ENCODE measurements at regions not wholly inside any gene's neighbourhood (a gene's known extent, or its start where the extent isn't known, plus 50 kb on each side); places are given as distances from the start of the nearest gene placed in this dataset.
"Not testable (repeated sequence)": the region's sequence is repeated elsewhere in the genome, so short reads cannot be mapped to it uniquely, and the experiment has no call there.

GRCh38 chrX:35439692-35440091 lies 358.4 kb upstream of the MAGEB16 start:
- WGBS, 3 donors = 79 to 98% (median 87%) methylated on average over 2 of the region's 2 CpGs
- Histone ChIP-seq H3K4me3 (no peak overlapping the region), H3K27ac (no peak overlapping the region), H3K27me3 (ENCODE audit: insufficient read depth in 3 of 3, low read length in 2 of 3) (no peaks in the 10 kb centered on the region), H3K4me1 (no peaks in the 10 kb centered on the region), H3K9me3 (no peaks in the 10 kb centered on the region), H3K36me3 (ENCODE audit: insufficient read depth in 1 of 2, low read depth in 1 of 2) (no peaks in the 10 kb centered on the region)
- ATAC-seq (no peak), DNase-seq (no peak)
- intact Hi-C loops (cut with DNase I) = no loop called here
- TF ChIP-seq CTCF (IDR thresholded peaks at IDR 0.05) = no peak

GRCh38 chrX:35442421-35442820 lies 355.7 kb upstream of the MAGEB16 start:
- no peaks in the 10 kb centered on the region for H3K27me3 ChIP-seq (ENCODE audit: insufficient read depth in 3 of 3, low read length in 2 of 3)
- no peak overlapping the region for H3K27ac ChIP-seq
- no peak overlapping the region for H3K4me3 ChIP-seq
- H3K9me3 ChIP-seq = no peaks in the 10 kb centered on the region
- intact Hi-C loops (cut with DNase I) = no loop called here
- no peaks in the 10 kb centered on the region for H3K36me3 ChIP-seq (ENCODE audit: insufficient read depth in 1 of 2, low read depth in 1 of 2)
- TF ChIP-seq CTCF (IDR thresholded peaks at IDR 0.05) = no peak
- H3K4me1 ChIP-seq = no peaks in the 10 kb centered on the region
- no peak for ATAC-seq
- DNase-seq = no peak

- H3K27me3 ChIP-seq (ENCODE audit: insufficient read depth in 3 of 3, low read length in 2 of 3); ATAC-seq; intact Hi-C loops (cut with DNase I); H3K4me3 ChIP-seq; DNase-seq; H3K9me3 ChIP-seq; H3K27ac ChIP-seq; H3K36me3 ChIP-seq (ENCODE audit: insufficient read depth in 1 of 2, low read depth in 1 of 2); H3K4me1 ChIP-seq: not testable (repeated sequence)
- WGBS, 3 donors = 78 to 92% (median 81%) methylated on average over 3 of the region's 3 CpGs
These were observed 355.0 kb upstream of the MAGEB16 start for GRCh38 chrX:35443091-35443582.

GRCh38 chrX:35444671-35445355 lies 353.3 kb upstream of the MAGEB16 start:
- ATAC-seq (no peak), DNase-seq (no peak)
- Histone ChIP-seq H3K4me1 (no peaks in the 10 kb centered on the region), H3K9me3 (no peaks in the 10 kb centered on the region), H3K27ac (no peak overlapping the region), H3K27me3 (ENCODE audit: insufficient read depth in 3 of 3, low read length in 2 of 3) (no peaks in the 10 kb centered on the region), H3K4me3 (no peak overlapping the region), H3K36me3 (ENCODE audit: insufficient read depth in 1 of 2, low read depth in 1 of 2) (no peaks in the 10 kb centered on the region)
- intact Hi-C loops (cut with DNase I) = no loop called here
- WGBS, 3 donors = 69 to 97% (median 85%) methylated on average over 2 of the region's 2 CpGs
- no peak for TF ChIP-seq CTCF (IDR thresholded peaks at IDR 0.05)

- H3K4me1 ChIP-seq = no peaks in the 10 kb centered on the region
- H3K27me3 ChIP-seq (ENCODE audit: insufficient read depth in 3 of 3, low read length in 2 of 3) = no peaks in the 10 kb centered on the region
- no peak for TF ChIP-seq CTCF (IDR thresholded peaks at IDR 0.05)
- ATAC-seq (no peak), DNase-seq (no peak)
- no peak overlapping the region for H3K27ac ChIP-seq
- no peaks in the 10 kb centered on the region for H3K9me3 ChIP-seq
- H3K36me3 ChIP-seq (ENCODE audit: insufficient read depth in 1 of 2, low read depth in 1 of 2) = no peaks in the 10 kb centered on the region
- intact Hi-C loops (cut with DNase I) = no loop called here
- WGBS, 3 donors = 84 to 89% (median 85%) methylated on average over 3 of the region's 3 CpGs
- no peak overlapping the region for H3K4me3 ChIP-seq
These were observed 352.2 kb upstream of the MAGEB16 start for GRCh38 chrX:35445912-35446311.
